ENCODE measurements at regions not wholly inside any gene's neighbourhood (a gene's known extent, or its start where the extent isn't known, plus 50 kb on each side); places are given as distances from the start of the nearest gene placed in this dataset.

DNA sequence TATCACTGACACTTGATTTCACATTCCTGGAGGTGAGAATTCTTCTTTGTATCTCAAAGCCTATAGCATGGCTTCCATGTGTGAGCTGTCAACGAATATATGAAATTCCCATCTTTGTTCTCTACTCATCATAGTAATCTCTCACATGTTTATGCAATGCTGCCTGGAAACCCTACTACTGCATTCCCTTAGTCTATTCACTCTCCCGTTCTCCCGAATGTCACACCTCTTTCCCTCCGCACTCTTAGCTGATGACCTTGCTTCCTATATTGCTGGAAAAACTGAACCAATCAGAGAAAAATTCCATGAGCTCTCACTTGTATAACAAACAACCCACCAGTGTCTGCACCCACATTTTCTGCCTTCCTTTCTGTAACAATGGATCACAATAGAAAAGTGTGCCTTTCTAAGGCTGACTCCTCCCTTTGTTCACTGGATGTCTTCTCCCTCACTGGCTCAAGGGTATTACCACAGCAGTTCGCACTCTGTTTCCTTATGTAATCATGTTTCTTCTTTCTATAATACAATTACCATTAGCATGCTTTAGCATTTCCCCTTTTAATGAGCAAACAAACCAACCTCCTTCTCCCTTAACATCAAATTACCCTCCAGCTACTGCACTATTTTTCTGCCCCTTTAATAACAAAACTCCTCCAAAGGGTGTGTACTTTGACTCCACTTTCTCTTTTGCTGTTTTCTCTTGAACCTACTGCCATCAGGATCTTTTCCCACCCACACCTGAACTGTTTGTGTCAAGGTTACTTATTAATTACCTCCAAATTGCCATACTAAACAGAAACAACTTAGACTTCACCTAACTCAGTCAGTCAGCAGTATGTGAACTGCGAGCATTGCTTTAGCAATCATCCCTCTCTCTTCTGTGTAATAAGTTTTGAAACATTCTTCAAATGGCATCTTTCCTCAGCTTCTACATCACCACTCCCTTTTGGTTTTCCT, 63.9 kb upstream of the CCDC196 start:
- ATAC-seq, result no peak

DNA sequence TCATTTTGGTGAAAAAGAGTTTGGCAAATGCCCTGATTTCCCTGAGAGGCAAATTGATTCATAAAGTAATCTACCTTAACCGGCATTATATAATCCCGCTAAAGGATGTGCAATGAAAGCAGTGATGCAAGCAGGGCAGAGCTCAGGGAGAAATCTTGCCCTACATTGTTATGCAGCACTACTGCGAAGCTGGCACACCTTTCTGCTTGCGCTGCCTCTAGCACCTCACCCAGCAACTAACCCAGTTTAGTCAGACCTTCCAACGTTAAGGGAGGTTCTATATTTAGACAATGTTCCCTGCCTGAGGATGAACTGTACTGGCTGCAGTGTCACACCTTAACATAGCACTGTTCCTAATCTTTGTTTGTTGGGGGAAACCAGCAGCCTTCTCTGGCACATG, 60.8 kb upstream of the CCDC196 start:
- Mint-ChIP-seq H3K9me3 (no peaks in the 10 kb centered on the region), H3K4me1 (no peaks in the 10 kb centered on the region), H3K27ac (no peak overlapping the region), H3K4me3 (no peak overlapping the region), H3K27me3 (no peaks in the 10 kb centered on the region), H3K36me3 (no peaks in the 10 kb centered on the region)
- ATAC-seq, result no peak

More for the DNA sequence above, 63.9 kb upstream of the CCDC196 start:
- H3K27ac Mint-ChIP-seq, result no peak overlapping the region
- no peaks in the 10 kb centered on the region for H3K9me3 Mint-ChIP-seq
- peaks cover 3% of the 10 kb centered on the region for H3K36me3 Mint-ChIP-seq
- H3K4me1 Mint-ChIP-seq, result no peaks in the 10 kb centered on the region
- H3K27me3 Mint-ChIP-seq, result no peaks in the 10 kb centered on the region
- no peak overlapping the region for H3K4me3 Mint-ChIP-seq

DNA sequence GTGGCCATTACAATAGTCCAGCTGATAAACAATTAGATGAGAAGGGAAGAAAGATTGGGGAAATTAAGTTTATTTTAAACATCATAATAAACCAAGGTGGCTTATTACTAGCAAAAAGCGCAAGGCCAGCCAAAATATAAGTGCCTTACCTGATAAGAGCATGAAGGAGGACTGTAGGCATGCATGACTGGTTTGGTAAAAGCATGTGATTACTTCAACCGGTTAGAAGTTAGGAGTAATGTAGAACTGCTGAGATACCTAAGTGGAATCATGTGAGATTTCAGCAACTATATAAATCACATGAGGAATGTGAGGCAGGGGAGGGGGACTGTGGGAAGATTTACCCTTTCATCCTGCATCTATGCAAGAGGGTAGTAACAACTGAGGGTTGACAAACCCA, 59.7 kb upstream of the CCDC196 start:
- Mint-ChIP-seq H3K4me3 (no peak overlapping the region), H3K36me3 (no peaks in the 10 kb centered on the region), H3K27ac (no peak overlapping the region), H3K9me3 (no peaks in the 10 kb centered on the region), H3K27me3 (no peaks in the 10 kb centered on the region), H3K4me1 (no peaks in the 10 kb centered on the region)
- ATAC-seq, result no peak

DNA sequence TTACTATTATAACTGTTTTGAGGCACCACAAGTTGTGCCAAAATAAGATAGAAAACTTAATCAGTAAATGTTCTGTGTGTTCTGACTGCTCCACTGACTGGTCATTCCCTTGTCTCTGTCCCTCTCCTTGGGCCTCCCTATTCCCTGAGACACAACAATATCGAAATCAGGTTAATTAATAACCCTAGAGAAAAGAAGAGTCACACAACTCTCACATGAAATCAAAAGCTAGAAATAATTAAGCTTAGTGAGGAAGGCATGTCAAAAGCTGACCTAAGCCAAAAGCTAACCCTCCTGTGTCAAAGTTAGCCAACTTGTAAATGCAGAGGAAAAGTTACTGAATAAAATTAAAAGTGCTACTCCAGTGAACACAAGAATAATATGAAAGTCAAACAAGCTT, 53.8 kb upstream of the CCDC196 start:
- no peak for ATAC-seq
- H3K36me3 Mint-ChIP-seq, result no peaks in the 10 kb centered on the region
- H3K9me3 Mint-ChIP-seq, result peaks cover 12% of the 10 kb centered on the region
- no peak overlapping the region for H3K4me3 Mint-ChIP-seq
- H3K27me3 Mint-ChIP-seq, result no peaks in the 10 kb centered on the region
- H3K4me1 Mint-ChIP-seq, result no peaks in the 10 kb centered on the region
- H3K27ac Mint-ChIP-seq, result no peak overlapping the region

DNA sequence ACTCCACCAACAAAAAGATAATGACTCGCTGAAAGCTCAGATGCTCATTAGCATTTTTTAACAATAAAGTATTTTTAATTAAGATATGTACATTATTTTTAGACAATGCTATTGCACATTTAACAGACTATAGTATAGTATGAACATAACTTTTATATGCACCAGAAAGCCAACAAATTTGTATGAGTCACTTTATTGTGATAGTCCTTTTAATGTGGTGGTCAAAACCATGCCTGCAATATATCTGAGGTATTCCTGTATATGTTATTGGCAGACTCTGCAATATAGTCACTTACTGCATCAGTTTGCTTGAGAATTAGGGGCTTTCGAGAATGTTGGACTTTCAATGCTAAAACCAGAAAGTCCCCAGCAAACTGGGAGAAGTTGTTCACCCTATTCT, 51.7 kb upstream of the CCDC196 start:
- Mint-ChIP-seq H3K4me1 (no peaks in the 10 kb centered on the region), H3K9me3 (peaks cover 18% of the 10 kb centered on the region), H3K36me3 (no peaks in the 10 kb centered on the region), H3K4me3 (no peak overlapping the region), H3K27me3 (no peaks in the 10 kb centered on the region), H3K27ac (no peak overlapping the region)
- no peak for ATAC-seq

DNA sequence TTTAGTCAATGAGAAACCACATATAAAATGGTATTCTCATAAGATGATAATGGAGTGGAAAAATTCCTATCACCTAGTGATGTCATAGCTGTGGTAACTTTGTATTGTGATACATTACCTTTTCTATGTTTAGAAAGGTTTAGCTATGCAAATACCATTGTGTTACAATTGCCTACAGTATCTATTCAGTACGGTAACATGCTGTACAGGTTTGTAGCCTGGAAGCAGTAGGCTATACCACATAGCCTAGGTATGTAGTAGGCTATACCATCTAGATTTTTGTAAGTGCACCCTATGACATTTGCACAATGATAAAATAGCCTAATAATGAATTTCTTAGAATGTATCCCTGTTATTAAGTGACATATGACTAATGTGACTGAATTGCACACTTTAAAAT, 50.5 kb upstream of the CCDC196 start:
- ATAC-seq, result no peak
- no peak overlapping the region for H3K27ac Mint-ChIP-seq
- peaks cover 25% of the 10 kb centered on the region for H3K9me3 Mint-ChIP-seq
- no peaks in the 10 kb centered on the region for H3K27me3 Mint-ChIP-seq
- no peak overlapping the region for H3K4me3 Mint-ChIP-seq
- H3K36me3 Mint-ChIP-seq, result peaks cover 7% of the 10 kb centered on the region
- no peaks in the 10 kb centered on the region for H3K4me1 Mint-ChIP-seq

Measured in stimulated activated memory B cell treated with anti-CD40 and anti-IgM and Interleukin-4, amounts not matched to agents 10 μg/mL and 1 μg/mL and 100 μg/mL, for 72 hours (primary cell).